B cell (primary cell): ENCODE measurements at regions not wholly inside any gene's neighbourhood (a gene's known extent, or its start where the extent isn't known, plus 50 kb on each side); places are given as distances from the start of the nearest gene placed in this dataset.

Source experiments
- EZH2 ChIP-seq: IDR thresholded peaks from 2 replicates; pipeline ENCODE4 v1.6.1; 2012; ENCODE audit warnings: borderline replicate concordance, low read depth, mild to moderate bottlenecking, moderate library complexity, low read length; ENCODE audit not compliant: insufficient read depth, poor library complexity, severe bottlenecking
- TF ChIP-seq, protein P1 (sequence below): fragments of 200-600 bp; IDR thresholded peaks from one replicate; pipeline ENCODE4 v1.8.0; 2022; ENCODE audit warnings: antibody characterized with exemption, mild to moderate bottlenecking

DNA sequence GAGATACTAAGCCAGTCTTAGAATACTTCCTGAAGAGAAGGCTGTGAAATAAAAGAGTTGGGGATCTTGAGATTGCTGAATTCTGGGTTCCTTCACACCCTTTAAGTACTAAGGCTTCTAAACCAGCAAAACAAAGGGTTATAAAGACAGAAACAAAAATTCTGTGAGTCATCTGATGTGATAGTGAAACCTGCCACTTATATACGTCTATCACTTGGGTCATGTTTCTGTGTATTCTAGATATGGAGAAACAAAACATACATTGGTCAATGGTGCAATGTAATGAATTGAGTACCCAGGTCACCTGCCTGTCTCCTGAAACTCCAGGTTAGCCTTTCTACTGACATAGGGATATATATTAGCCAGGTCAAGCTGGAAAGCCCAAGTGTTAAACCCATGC is 319.3 kb upstream of the GRAMD2B start:
- TF ChIP-seq, protein P1, sequence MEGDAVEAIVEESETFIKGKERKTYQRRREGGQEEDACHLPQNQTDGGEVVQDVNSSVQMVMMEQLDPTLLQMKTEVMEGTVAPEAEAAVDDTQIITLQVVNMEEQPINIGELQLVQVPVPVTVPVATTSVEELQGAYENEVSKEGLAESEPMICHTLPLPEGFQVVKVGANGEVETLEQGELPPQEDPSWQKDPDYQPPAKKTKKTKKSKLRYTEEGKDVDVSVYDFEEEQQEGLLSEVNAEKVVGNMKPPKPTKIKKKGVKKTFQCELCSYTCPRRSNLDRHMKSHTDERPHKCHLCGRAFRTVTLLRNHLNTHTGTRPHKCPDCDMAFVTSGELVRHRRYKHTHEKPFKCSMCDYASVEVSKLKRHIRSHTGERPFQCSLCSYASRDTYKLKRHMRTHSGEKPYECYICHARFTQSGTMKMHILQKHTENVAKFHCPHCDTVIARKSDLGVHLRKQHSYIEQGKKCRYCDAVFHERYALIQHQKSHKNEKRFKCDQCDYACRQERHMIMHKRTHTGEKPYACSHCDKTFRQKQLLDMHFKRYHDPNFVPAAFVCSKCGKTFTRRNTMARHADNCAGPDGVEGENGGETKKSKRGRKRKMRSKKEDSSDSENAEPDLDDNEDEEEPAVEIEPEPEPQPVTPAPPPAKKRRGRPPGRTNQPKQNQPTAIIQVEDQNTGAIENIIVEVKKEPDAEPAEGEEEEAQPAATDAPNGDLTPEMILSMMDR: no peak
- no peak for TF ChIP-seq EZH2
